Neural progenitor cell (in vitro differentiated cells): ENCODE measurements at regions not wholly inside any gene's neighbourhood (a gene's known extent, or its start where the extent isn't known, plus 50 kb on each side); places are given as distances from the start of the nearest gene placed in this dataset. TPM values are rescaled to one million over a fixed set of nuclear protein-coding genes. Genes with fewer than 3 reads are reported as not detected.
"Not testable (repeated sequence)": the region's sequence is repeated elsewhere in the genome, so short reads cannot be mapped to it uniquely, and the experiment has no call there.

Experiments used
- DNase-seq: peaks from one replicate; pipeline ENCODE4 v3.0.0-alpha.2; 2016; ENCODE audit warnings: low spot score
- H2AFZ ChIP-seq: fragments of 200-600 bp; sonication (generic); replicated peaks from 2 replicates; pipeline ENCODE4 v1.6.1; 2016; ENCODE audit warnings: antibody characterized with exemption
- H3F3A ChIP-seq: fragments of 200-600 bp; sonication (generic); 2 replicates; pipeline ENCODE4 v1.6.1; 2016; ENCODE audit warnings: antibody characterized with exemption, low read depth
- H3K27ac ChIP-seq: fragments of 200-600 bp; sonication (generic); 2 replicates; pipeline ENCODE4 v1.5.1; 2016; ENCODE audit warnings: mild to moderate bottlenecking
- H3K27me3 ChIP-seq: fragments of 200-600 bp; sonication (generic); 2 replicates; pipeline ENCODE4 v1.6.1; 2016; ENCODE audit warnings: mild to moderate bottlenecking, moderate library complexity
- H3K36me3 ChIP-seq: fragments of 200-600 bp; sonication (generic); 2 replicates; pipeline ENCODE4 v1.5.1; 2016
- H3K4me1 ChIP-seq: fragments of 200-600 bp; sonication (generic); 2 replicates; pipeline ENCODE4 v1.6.1; 2016; ENCODE audit warnings: mixed run types
- H3K4me2 ChIP-seq: fragments of 200-600 bp; sonication (generic); 2 replicates; pipeline ENCODE4 v1.6.1; 2016
- H3K4me3 ChIP-seq: fragments of 200-600 bp; sonication (generic); 2 replicates; pipeline ENCODE4 v1.5.1; 2016
- H3K79me2 ChIP-seq: fragments of 200-600 bp; sonication (generic); 2 replicates; pipeline ENCODE4 v1.6.1; 2016; ENCODE audit warnings: low read depth
- H3K9ac ChIP-seq: fragments of 200-600 bp; sonication (generic); 2 replicates; pipeline ENCODE4 v1.6.1; 2016
- H3K9me3 ChIP-seq: fragments of 200-600 bp; sonication (generic); 2 replicates; pipeline ENCODE4 v1.5.1; 2016; ENCODE audit warnings: low read depth
- H4K20me1 ChIP-seq: fragments of 200-600 bp; sonication (generic); 2 replicates; pipeline ENCODE4 v1.6.1; 2016; ENCODE audit warnings: low read depth
- H3K27ac Mint-ChIP-seq: 3 replicates; pipeline ENCODE4 v1.8.0; 2021; ENCODE audit warnings: mixed read lengths
- H3K27me3 Mint-ChIP-seq: 2 replicates; pipeline ENCODE4 v1.8.0; 2022; ENCODE audit warnings: low read depth, mild to moderate bottlenecking, inconsistent platforms, moderate library complexity, mixed read lengths; ENCODE audit not compliant: insufficient read depth
- H3K36me3 Mint-ChIP-seq: 3 replicates; pipeline ENCODE4 v1.8.0; 2021; ENCODE audit warnings: mixed read lengths
- H3K4me1 Mint-ChIP-seq: 3 replicates; pipeline ENCODE4 v1.8.0; 2021; ENCODE audit warnings: mixed read lengths
- H3K4me3 Mint-ChIP-seq: 3 replicates; pipeline ENCODE4 v1.8.0; 2021; ENCODE audit warnings: mild to moderate bottlenecking, moderate library complexity, mixed read lengths
- H3K9me3 Mint-ChIP-seq: 3 replicates; pipeline ENCODE4 v1.8.0; 2020; ENCODE audit warnings: mixed read lengths
- CTCF ChIP-seq: fragments of 200-600 bp; sonication (generic); IDR thresholded peaks from 2 replicates; pipeline ENCODE4 v1.5.1; 2017; ENCODE audit warnings: antibody characterized with exemption, mild to moderate bottlenecking
- EZH2 ChIP-seq: fragments of 200-600 bp; sonication (generic); IDR thresholded peaks from 2 replicates; pipeline ENCODE4 v1.6.1; 2017; ENCODE audit warnings: antibody characterized with exemption, mild to moderate bottlenecking, moderate library complexity
- EZH2phosphoT487 ChIP-seq: fragments of 200-600 bp; sonication (generic); IDR thresholded peaks from 2 replicates; pipeline ENCODE4 v1.6.1; 2017; ENCODE audit warnings: antibody characterized with exemption
- microRNA-seq: library from miRNA; unstranded; fragments of <30 nt; microRNA quantifications from one replicate; pipeline ENCODE4, GENCODE V29; 2016
- small RNA-seq: library from RNA; depleted of rRNA; stranded (forward); fragments of <200 nt; gene quantifications from one replicate; pipeline ENCODE3, GENCODE V24; 2015

GRCh38 chr9:63728287-63728686 lies 1556.7 kb downstream of the FOXD4L5 start:
- no peak overlapping the region for H3K4me3 ChIP-seq

GRCh38 chr9:63708285-63708684 lies 1576.7 kb downstream of the FOXD4L5 start:
- H3K4me1 Mint-ChIP-seq, H3K9me3 ChIP-seq, H3K9ac ChIP-seq, H3K27me3 Mint-ChIP-seq, H4K20me1 ChIP-seq, H3K27ac Mint-ChIP-seq, H3K4me1 ChIP-seq, H3K4me3 Mint-ChIP-seq, H3K27me3 ChIP-seq, H2AFZ ChIP-seq, H3K4me3 ChIP-seq, H3K27ac ChIP-seq, DNase-seq, H3K4me2 ChIP-seq, H3K36me3 Mint-ChIP-seq, H3K36me3 ChIP-seq, H3F3A ChIP-seq, H3K79me2 ChIP-seq: not testable (repeated sequence)
- peaks cover 14% of the 10 kb centered on the region for H3K9me3 Mint-ChIP-seq

More at GRCh38 chr9:63728287-63728686, 1556.7 kb downstream of the FOXD4L5 start:
- no peak overlapping the region for H2AFZ ChIP-seq
- no peaks in the 10 kb centered on the region for H4K20me1 ChIP-seq
- Mint-ChIP-seq H3K27ac (no peak overlapping the region), H3K4me3 (no peak overlapping the region), H3K27me3 (no peaks in the 10 kb centered on the region), H3K4me1 (no peaks in the 10 kb centered on the region), H3K9me3 (peaks cover 4% of the 10 kb centered on the region), H3K36me3 (no peaks in the 10 kb centered on the region)
- no peaks in the 10 kb centered on the region for H3K36me3 ChIP-seq
- H3K27me3 ChIP-seq = no peaks in the 10 kb centered on the region
- H3F3A ChIP-seq = peaks cover 6% of the 10 kb centered on the region
- TF ChIP-seq EZH2phosphoT487 = no peak
- no peak for TF ChIP-seq CTCF
- no peak for TF ChIP-seq EZH2
- H3K9me3 ChIP-seq = no peaks in the 10 kb centered on the region
- H3K9ac ChIP-seq = no peak overlapping the region
- no peak overlapping the region for H3K4me2 ChIP-seq
- no peaks in the 10 kb centered on the region for H3K4me1 ChIP-seq
- H3K27ac ChIP-seq = no peak overlapping the region
- no peak for DNase-seq
- no peaks in the 10 kb centered on the region for H3K79me2 ChIP-seq

DNA sequence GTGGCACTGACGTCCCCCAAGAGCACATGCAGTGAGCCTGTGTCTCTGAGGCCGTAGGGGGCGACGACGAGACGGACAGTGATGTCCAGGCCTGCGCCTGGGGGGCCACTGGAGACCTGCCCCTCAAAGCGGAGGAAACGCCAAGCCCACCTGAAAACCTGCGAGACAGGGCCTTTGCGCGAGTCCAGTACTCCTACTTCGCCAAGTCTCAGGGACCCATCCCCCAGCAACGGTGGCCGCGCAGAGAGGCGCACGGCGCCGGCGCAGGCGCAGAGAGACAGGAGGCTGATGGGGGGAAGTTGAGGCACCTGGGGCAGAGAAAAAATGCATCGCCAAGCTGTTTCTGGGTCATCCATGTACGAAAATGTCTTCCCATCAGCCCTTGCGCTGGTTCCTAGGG lies 1580.6 kb downstream of the FOXD4L5 start:
- peaks cover 23% of the 10 kb centered on the region for H3K9me3 Mint-ChIP-seq
- not testable (repeated sequence) for H4K20me1 ChIP-seq, H3F3A ChIP-seq, H2AFZ ChIP-seq, H3K4me3 ChIP-seq, H3K4me2 ChIP-seq, H3K27ac Mint-ChIP-seq, H3K36me3 ChIP-seq, H3K4me3 Mint-ChIP-seq, H3K79me2 ChIP-seq, H3K27me3 Mint-ChIP-seq, H3K4me1 Mint-ChIP-seq, H3K36me3 Mint-ChIP-seq, H3K9me3 ChIP-seq, H3K27ac ChIP-seq, DNase-seq, H3K27me3 ChIP-seq, H3K9ac ChIP-seq, H3K4me1 ChIP-seq

GRCh38 chr9:63703670-63704069 lies 1581.3 kb downstream of the FOXD4L5 start:
- not testable (repeated sequence) for H3K4me2 ChIP-seq, H3K36me3 Mint-ChIP-seq

GRCh38 chr9:63703138-63703665 lies 1581.8 kb downstream of the FOXD4L5 start:
- H3K27ac ChIP-seq, H3K27me3 Mint-ChIP-seq, H3K4me1 Mint-ChIP-seq: not testable (repeated sequence)

More at GRCh38 chr9:63703670-63704069, 1581.3 kb downstream of the FOXD4L5 start:
- DNase-seq = peak; percentile 34
- not testable (repeated sequence) for H3F3A ChIP-seq, H3K4me3 ChIP-seq, H3K4me1 ChIP-seq, H3K27ac ChIP-seq, H4K20me1 ChIP-seq, H3K27me3 Mint-ChIP-seq, H3K27ac Mint-ChIP-seq, H2AFZ ChIP-seq, H3K9me3 ChIP-seq, H3K4me1 Mint-ChIP-seq, H3K36me3 ChIP-seq, H3K27me3 ChIP-seq, H3K4me3 Mint-ChIP-seq, H3K9ac ChIP-seq, H3K79me2 ChIP-seq
- H3K9me3 Mint-ChIP-seq = peaks cover 23% of the 10 kb centered on the region

More at GRCh38 chr9:63703138-63703665, 1581.8 kb downstream of the FOXD4L5 start:
- H2AFZ ChIP-seq, H3F3A ChIP-seq, H3K4me1 ChIP-seq, H3K4me2 ChIP-seq, H3K36me3 ChIP-seq, H3K9ac ChIP-seq, H3K9me3 ChIP-seq, H3K79me2 ChIP-seq, DNase-seq, H3K27me3 ChIP-seq, H3K4me3 Mint-ChIP-seq, H3K27ac Mint-ChIP-seq, H3K4me3 ChIP-seq, H3K36me3 Mint-ChIP-seq, H4K20me1 ChIP-seq: not testable (repeated sequence)
- peaks cover 23% of the 10 kb centered on the region for H3K9me3 Mint-ChIP-seq

Small RNAs in the stretch of these regions (microRNA-seq; reads per million reads assigned to microRNA genes)
- gene MIR4477B = not detected

Small RNAs in the stretch of these regions (small RNA-seq; reads per million reads assigned to genes)
- gene MIR4477B (not detected), gene PTGER4P3 (not detected), gene RNA5SP284 (not detected)
